CD4-positive, alpha-beta T cell treated with Interleukin-2 at 100 ng/mL for 4 hours (primary cell): ENCODE measurements at regions not wholly inside any gene's neighbourhood (a gene's known extent, or its start where the extent isn't known, plus 50 kb on each side); places are given as distances from the start of the nearest gene placed in this dataset.

Experiments used
- DNase-seq: peaks from one replicate; pipeline ENCODE4 v3.0.0-alpha.2; 2020; ENCODE audit warnings: low spot score

DNA sequence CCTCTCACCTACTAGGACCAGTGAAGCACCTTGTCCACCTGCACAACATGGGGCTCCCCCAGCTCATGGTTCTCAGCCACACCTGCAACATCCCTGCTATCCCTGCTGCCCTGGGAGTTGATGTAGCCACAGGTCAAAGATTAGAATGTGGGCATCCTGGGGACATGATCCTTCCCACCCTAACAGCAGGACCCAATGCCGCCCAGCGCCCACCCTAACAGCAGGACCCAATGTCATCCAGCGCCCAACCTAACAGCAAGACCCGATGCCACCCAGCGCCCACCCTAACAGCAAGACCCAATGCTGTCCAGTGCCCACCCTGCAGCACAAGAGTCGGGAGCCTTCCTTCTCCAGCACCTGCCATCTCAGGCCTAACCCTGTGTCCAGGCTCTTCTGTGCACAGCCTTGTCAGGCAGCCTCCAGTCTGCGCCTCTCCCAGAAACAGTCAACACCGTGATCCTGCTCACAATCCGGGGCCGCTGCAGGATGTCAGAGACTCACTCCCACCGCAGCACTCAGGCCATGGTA lies 237.3 kb upstream of the SALL3 start:
- no peak for DNase-seq

DNA sequence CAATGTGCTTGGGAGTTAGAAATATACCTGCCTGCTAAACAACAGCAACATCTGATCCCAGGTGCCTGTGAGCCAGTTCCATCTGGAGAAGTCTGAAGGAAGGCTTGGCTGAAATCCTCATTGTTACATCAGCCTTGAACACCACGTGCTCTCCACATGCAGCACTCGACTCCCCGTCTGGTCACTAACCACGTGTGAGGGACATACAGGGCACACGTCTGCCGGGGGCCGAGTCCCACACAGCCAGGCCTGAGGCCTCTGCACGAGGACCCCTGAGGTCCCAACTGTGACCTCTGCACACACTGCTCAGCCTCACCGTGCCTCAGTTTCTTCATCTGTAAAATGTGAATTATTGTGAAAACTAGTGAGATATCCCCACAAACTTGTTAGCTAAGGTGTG lies 236.5 kb upstream of the SALL3 start:
- DNase-seq = no peak

GRCh38 chr18:78751664-78752063 lies 228.0 kb upstream of the SALL3 start:
- no peak for DNase-seq

- no peak for DNase-seq
Measured at GRCh38 chr18:78753240-78753639, 226.4 kb upstream of the SALL3 start.

DNA sequence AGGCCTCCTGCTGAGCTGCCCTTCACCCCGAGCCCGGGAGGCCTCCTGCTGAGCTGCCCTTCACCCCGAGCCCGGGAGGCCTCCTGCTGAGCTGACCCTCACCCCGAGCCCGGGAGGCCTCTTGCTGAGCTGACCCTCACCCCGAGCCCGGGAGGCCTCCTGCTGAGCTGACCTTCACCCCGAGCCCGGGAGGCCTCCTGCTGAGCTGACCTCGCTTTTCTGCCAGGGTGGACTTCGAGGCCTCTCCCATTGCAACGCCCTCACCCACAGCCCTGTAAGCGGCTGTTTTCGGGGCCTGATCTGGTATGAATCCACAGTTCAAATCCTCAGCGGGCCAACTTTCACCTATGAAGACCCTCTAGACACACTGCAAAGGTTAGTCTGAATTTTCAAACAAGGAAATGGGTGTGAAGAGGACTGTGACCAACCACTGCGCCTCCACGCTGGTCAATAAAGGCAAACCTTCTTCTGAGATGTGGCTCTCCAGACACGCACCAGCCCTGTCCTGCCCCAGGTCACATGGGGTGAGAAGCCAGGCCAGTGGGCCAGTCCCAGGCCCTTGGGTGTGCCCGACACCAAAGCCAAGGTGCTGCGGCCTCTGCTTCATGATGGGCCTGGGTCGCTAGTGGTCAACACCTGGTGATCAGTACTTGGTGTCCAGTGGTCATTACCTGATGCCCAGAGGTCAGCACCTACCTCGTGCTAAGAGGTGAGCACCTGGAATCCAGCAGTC lies 225.1 kb upstream of the SALL3 start:
- no peak for DNase-seq

DNA sequence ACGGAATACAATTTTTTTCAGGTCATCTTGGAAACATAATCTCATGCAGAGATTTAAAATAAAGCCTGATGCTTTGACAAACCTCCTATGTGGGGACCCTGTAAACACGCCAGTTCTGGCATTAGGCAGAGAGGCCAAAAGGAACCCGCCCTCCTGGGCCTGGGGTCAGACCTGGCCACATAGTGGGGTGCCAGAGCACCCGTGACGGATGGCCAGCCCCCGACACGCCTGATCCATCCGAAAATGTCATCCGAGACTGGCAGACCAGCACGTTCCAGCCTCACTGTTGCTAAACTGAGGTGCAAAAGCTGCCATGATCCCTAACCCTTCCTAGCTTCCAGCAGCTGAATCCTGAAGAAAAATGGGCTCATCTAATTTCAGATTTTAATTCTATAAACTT lies 222.6 kb upstream of the SALL3 start:
- no peak for DNase-seq

DNA sequence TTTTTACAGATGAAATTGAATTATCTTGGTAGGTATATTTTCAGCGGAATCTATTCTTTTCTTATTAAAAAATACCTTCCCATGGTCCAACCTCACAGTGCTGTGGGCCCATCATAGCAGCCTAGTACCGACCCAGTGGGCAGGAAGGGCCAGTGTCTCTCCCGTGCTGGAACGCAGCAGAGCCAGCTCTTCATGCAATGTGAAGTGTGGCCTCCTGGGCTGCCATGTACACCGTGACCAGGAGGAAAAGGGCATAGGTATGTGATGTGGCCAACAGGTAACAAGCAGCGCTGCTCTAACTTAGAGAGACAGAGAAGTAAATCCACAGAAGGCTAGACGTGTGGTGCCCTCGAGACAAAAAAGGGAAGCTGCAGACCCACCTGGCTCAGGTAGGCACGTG lies 221.1 kb upstream of the SALL3 start:
- DNase-seq = no peak

DNA sequence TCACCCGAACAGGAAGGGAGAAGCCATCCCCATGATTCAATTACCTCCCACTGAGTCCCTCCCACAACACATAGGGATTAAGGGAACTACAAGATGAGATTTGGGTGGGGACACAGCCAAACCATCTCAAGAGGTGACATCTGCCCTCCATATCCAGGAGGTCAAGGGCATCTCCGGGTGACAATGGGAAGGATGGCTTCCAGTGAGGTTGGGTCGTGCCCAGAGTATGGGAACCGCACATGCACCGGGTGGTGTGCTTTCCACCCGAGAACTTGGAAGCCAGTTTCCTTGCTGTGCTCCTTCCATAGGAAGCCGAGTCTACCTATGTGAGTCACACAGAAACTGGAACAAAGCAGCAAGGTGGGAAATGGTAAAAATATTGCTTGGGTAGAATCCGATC lies 216.9 kb upstream of the SALL3 start:
- DNase-seq = no peak

DNA sequence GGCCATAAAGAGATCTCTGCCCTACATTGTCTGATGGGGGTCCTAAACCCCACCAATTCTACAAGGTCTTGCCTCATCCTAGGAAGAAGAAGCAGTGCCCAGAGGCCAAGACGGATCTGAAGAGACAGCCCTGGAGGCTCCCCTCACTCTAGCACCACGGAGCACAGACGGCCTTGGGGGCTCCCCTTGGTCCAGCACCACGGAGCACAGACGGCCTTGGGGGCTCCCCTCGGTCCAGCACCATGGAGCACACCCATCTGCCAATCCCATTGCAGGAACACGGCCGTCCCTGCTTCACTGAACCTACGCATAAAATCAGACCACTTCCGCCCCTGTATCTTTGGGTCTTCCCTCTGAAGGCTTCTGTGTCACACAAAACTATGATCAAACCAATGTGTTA lies 215.1 kb upstream of the SALL3 start:
- DNase-seq = no peak

- no peak for DNase-seq
Measured at GRCh38 chr18:78765142-78765541, 214.5 kb upstream of the SALL3 start.

GRCh38 chr18:78765637-78766281 lies 213.9 kb upstream of the SALL3 start:
- DNase-seq = no peak

DNA sequence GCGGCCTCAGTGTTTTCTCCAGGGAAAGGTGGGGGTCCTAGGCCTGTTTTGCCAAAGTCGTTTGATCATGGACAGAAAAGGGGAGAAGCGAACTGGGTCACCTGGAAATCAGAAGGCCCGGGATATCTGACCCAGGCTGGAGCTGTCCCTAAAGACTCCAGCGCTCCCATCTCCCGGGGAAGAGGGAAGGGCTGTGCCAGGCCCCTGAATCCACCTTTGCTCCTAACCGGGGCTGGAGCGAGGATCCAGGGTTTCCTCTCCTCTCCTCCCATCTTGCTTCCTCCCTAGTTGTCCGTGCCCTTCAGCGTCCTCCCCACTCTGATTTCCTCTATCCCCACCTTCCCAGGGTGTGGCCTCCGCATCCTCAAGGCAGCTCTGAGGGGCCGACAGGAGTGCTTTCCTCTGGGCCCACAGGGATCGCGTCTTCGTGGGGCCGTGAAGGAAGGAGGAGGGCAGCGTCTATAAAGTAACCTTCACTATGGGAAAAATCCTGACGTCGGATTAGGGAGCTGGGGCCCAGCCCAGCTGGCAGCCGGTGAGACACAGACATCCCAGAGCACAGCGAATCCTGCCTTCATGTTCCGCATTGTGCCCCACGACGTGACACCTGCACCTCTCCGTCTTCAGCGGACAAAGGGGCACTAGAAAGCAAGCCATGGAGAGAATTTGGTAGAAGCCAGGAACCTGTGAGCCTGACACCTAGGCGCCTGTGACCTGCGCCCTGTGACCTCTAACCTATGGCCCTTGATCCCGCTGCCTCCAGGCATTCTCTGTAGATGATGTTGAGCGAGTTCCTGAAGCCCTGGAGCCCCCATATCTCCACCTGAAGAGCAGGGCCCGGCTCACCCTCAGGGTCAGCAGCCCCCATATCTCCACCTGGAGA lies 212.7 kb upstream of the SALL3 start:
- DNase-seq = no peak

- DNase-seq = no peak
Measured at GRCh38 chr18:78767648-78768071, 212.0 kb upstream of the SALL3 start.

- DNase-seq = no peak
Measured at GRCh38 chr18:78768221-78768620, 211.4 kb upstream of the SALL3 start.

- no peak for DNase-seq
Measured at GRCh38 chr18:78768656-78769501, 210.7 kb upstream of the SALL3 start.

GRCh38 chr18:78769502-78770105 lies 210.0 kb upstream of the SALL3 start:
- no peak for DNase-seq

DNA sequence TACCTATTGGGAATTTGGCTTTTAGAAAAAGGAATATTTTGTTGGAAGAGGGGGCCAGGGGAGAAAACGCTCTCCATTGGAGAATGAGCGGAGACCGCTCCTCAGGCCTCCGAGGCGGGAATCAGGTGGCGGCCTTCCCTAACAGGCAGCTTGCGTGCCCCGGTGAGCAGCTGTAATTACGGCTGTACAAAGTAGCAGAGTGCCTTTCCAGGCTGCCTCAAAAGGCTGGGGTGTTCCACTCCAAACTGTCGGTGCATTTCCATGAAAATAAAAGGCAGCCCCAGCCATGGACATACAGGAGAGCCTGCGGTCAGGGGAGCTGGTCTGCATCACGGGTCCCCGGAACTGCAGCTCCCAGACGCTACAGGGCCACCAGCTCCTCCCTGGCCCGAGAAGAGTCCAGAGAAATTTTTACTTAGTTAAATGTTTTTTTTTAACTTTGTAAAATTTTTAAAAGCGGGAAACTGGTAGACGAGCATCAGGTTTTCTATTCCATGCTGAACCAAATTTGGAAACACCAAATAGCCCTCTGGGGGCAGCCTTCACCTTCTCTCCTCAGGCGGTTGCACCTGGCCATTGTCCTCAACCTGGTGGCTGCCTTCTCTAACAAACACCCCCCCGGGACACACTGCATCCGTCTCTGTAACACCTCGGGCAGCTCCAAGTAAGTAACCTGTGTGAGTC lies 209.3 kb upstream of the SALL3 start:
- DNase-seq = no peak

DNA sequence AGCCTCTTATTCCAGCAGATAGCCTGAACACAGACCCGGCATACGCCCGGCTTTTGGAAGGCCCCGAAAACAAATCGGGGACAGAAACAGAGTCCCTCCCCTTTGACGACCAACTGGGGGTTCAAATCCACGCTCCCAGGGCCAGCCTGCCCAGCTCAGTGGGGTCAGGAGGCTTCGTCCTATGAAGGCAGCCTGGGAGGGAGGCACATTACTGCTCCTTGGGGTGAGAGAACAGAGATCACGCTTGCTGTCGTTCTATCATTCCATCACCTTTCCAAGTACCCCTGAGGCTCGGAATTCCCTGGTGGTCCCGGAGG lies 208.8 kb upstream of the SALL3 start:
- DNase-seq = no peak

GRCh38 chr18:78771496-78772359 lies 207.9 kb upstream of the SALL3 start:
- DNase-seq = no peak
